ENCODE measurements at regions not wholly inside any gene's neighbourhood (a gene's known extent, or its start where the extent isn't known, plus 50 kb on each side); places are given as distances from the start of the nearest gene placed in this dataset.

GRCh38 chr2:52084759-52085158 is 1052.8 kb upstream of the NRXN1 start:
- Histone ChIP-seq H4K20me1 (ENCODE audit: control insufficient read depth, insufficient read depth, low read depth, low read length) (no peaks in the 10 kb centered on the region), H3K9me3 (ENCODE audit: control insufficient read depth, insufficient read depth, low read length) (no peaks in the 10 kb centered on the region), H3K36me3 (ENCODE audit: control insufficient read depth, low read length) (no peaks in the 10 kb centered on the region), H3F3A (ENCODE audit: control insufficient read depth, insufficient read depth) (no peaks in the 10 kb centered on the region), H3K9me2 (replicated peaks; ENCODE audit: control insufficient read depth, low read length) (no peaks in the 10 kb centered on the region), H3K4me3 (ENCODE audit: low read length) (no peak overlapping the region), H3K27ac (ENCODE audit: low read depth, low read length) (no peak overlapping the region), H3K4me2 (ENCODE audit: low read length) (peak overlapping the region; percentile 6; the same call in 1 of the 2 replicates), H3K4me1 (ENCODE audit: control insufficient read depth, low read length) (peaks cover 20% of the 10 kb centered on the region), H3K27me3 (ENCODE audit: control insufficient read depth, low read length) (no peaks in the 10 kb centered on the region), H3K79me2 (ENCODE audit: control insufficient read depth, low read length) (no peaks in the 10 kb centered on the region)
- TF ChIP-seq CTCF (IDR thresholded peaks at IDR 0.05; ENCODE audit: low read depth, low read length, poor library complexity, severe bottlenecking): no peak
- no peak for TF ChIP-seq EZH2phosphoT487 (IDR thresholded peaks at IDR 0.05; ENCODE audit: borderline replicate concordance, low read length)

- Histone ChIP-seq H3K27ac (ENCODE audit: low read depth, low read length) (no peak overlapping the region), H3K9me2 (replicated peaks; ENCODE audit: control insufficient read depth, low read length) (no peaks in the 10 kb centered on the region), H3K4me3 (ENCODE audit: low read length) (no peak overlapping the region), H3F3A (ENCODE audit: control insufficient read depth, insufficient read depth) (no peaks in the 10 kb centered on the region), H3K9me3 (ENCODE audit: control insufficient read depth, insufficient read depth, low read length) (no peaks in the 10 kb centered on the region), H3K4me1 (ENCODE audit: control insufficient read depth, low read length) (peaks cover 20% of the 10 kb centered on the region), H3K36me3 (ENCODE audit: control insufficient read depth, low read length) (no peaks in the 10 kb centered on the region), H3K27me3 (ENCODE audit: control insufficient read depth, low read length) (no peaks in the 10 kb centered on the region), H4K20me1 (ENCODE audit: control insufficient read depth, insufficient read depth, low read depth, low read length) (no peaks in the 10 kb centered on the region), H3K79me2 (ENCODE audit: control insufficient read depth, low read length) (no peaks in the 10 kb centered on the region), H3K4me2 (ENCODE audit: low read length) (no peak overlapping the region)
- TF ChIP-seq CTCF (IDR thresholded peaks at IDR 0.05; ENCODE audit: low read depth, low read length, poor library complexity, severe bottlenecking): no peak
- TF ChIP-seq EZH2phosphoT487 (IDR thresholded peaks at IDR 0.05; ENCODE audit: borderline replicate concordance, low read length): no peak
These were observed 1051.3 kb upstream of the NRXN1 start for GRCh38 chr2:52083214-52083613.

GRCh38 chr2:52082646-52083045 is 1050.7 kb upstream of the NRXN1 start:
- Histone ChIP-seq H3K9me2 (replicated peaks; ENCODE audit: control insufficient read depth, low read length) (no peaks in the 10 kb centered on the region), H4K20me1 (ENCODE audit: control insufficient read depth, insufficient read depth, low read depth, low read length) (no peaks in the 10 kb centered on the region), H3K36me3 (ENCODE audit: control insufficient read depth, low read length) (no peaks in the 10 kb centered on the region), H3K27ac (ENCODE audit: low read depth, low read length) (no peak overlapping the region), H3K4me3 (ENCODE audit: low read length) (no peak overlapping the region), H3K9me3 (ENCODE audit: control insufficient read depth, insufficient read depth, low read length) (no peaks in the 10 kb centered on the region), H3K27me3 (ENCODE audit: control insufficient read depth, low read length) (no peaks in the 10 kb centered on the region), H3K79me2 (ENCODE audit: control insufficient read depth, low read length) (no peaks in the 10 kb centered on the region), H3K4me1 (ENCODE audit: control insufficient read depth, low read length) (peaks cover 21% of the 10 kb centered on the region), H3F3A (ENCODE audit: control insufficient read depth, insufficient read depth) (no peaks in the 10 kb centered on the region), H3K4me2 (ENCODE audit: low read length) (no peak overlapping the region)
- TF ChIP-seq CTCF (IDR thresholded peaks at IDR 0.05; ENCODE audit: low read depth, low read length, poor library complexity, severe bottlenecking) (no peak), EZH2phosphoT487 (IDR thresholded peaks at IDR 0.05; ENCODE audit: borderline replicate concordance, low read length) (no peak)

All from DOHH2 (cell line).